Amniotic stem cell (primary cell): ENCODE measurements at regions not wholly inside any gene's neighbourhood (a gene's known extent, or its start where the extent isn't known, plus 50 kb on each side); places are given as distances from the start of the nearest gene placed in this dataset.

ENCODE experiments used
- DNase-seq: peaks from one replicate; lab custom pipeline; 2025; lab: John Stamatoyannopoulos, UW

DNA sequence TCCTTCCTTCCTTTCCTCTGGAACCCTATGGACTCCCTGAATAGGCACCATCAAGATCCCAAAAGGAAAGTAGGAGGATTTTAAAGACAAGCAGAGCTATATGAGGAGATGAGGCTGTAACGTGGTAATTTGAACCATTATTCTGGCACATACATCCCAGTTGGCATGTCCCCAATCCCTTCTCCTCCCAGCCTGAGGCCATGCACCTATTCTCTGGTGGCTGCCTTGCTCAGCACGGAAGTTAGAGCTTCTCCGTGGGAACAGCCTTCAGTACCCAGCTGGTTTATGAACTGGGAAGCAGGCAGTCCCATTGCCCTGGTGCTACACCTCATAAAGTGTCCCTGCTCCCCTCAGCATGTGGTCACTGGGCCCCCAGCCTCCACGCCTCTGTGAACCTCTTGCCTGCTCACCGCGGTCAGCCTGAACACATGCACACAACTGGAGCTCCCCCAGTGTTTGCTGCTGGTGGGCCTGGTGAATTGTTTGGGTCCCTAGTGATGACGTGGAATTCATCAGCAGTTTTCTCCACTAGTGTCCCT lies 139.9 kb upstream of the PLET1 start:
- no peak for DNase-seq

DNA sequence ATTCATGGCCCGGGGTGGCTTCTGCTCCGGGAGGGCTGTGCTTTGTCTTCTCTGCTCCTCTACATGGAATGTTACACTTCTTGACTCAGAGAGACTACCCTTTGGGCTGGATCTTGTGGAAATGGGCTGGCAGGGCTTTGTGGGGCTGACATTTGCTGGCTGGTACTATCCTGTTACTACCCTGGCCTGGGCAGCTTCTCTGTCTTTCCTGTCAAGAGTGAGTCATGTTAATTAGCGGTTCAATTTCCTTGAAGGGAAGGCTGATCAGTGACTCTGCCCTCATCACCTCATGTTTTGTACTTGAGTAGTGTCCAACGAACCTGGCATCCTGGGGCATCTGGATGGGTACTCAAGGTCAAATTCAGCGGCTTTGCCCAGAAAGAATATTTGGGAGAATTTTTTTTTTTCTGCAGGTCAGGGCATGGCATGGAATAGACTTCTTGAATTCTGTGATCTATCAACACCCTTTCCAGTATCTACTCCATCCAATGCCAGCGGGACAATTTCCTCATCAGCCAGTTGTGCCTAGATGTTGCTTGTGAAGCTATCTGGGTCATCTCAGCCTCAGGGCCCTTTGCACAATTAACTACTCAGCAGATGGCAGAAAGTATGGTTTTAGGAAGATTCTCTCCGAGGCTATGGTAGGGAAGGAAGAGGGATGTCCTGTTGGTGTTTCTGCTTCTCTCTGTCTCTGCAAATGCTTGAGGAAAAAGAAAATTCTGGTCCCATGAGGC lies 140.5 kb upstream of the PLET1 start:
- DNase-seq: no peak

- no peak for DNase-seq
These were observed 142.8 kb upstream of the PLET1 start for GRCh38 chr11:112403432-112403831.

DNA sequence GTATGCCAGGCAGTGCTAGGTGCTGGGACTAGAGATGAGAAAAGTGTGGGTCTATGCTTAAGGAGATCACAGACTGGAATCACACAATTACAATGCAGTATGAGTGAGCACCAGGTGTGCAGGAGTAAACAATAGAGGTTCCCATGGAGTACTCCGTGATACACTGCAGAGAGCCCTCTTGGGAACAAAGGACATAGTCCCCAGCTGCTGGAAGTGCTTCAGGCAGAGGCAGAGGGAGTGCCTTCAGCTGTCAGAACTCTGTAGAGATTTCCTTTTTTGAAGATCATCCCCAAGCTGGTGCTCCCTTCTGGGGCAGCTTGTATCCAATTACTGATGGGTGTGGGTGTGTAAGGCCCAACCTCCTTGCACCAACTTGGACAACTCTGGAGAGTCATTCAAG lies 143.5 kb upstream of the PLET1 start:
- DNase-seq: no peak

DNA sequence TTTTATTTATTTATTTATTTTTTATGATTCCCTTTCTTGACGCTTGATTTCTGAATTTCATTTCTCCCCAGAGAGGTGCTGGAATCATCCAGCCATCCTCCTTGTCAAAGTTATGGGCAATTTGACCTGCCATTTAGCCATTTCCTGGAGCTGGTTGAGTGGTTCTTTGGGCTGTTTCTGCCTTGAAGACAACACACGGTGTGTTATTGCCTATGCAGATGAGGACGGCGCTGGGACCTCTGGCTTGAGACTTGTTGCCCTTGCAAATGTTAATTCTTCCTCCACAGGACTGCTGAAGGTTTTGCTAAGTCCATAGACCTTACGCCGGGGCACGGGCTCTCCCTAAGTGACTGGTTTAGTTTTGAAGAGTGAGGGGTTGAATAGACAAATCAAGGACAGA lies 147.9 kb upstream of the PLET1 start:
- DNase-seq: no peak

DNA sequence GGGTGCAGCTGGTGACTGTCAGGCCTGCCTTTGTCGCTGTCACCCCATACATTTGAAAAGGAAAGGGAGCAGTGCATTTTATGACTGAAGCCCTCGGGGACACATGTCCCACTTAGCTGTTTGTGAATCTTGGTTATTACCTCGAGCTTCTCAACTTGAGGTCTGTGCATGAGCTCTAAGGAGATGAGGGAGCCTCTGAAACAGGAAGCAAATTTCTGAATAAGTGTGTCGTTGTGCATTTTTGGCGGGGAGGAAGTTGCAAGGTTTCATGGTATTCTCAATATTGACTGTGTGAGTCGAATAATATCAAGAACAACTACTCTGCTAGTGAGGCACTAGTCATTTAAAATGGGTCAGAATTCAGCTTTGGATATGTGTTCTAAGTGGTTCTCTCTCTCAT lies 149.7 kb upstream of the PLET1 start:
- no peak for DNase-seq

GRCh38 chr11:112412383-112412782 lies 151.7 kb upstream of the PLET1 start:
- no peak for DNase-seq

GRCh38 chr11:112417339-112417738 lies 156.7 kb upstream of the PLET1 start:
- DNase-seq: no peak

DNA sequence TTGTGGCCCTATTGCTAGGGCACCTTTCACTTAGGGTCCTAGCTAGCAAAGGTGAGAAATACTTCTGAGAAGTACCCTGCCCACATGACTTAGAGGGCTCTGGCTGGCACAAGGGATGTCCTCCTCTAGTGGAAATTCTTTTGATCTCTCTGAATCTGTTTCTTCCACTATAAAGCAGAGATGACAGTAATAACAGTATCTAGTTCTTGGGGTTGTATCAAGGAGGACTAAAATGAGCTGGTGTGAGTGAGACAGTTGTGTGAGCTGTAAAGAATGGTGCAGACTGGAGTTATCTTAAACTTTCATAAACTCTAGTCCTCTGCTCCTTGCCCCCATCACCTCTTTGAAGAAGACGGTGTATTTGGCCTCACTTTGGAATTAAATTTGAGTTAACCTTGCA lies 157.8 kb upstream of the PLET1 start:
- no peak for DNase-seq

- DNase-seq: no peak
These were observed 161.2 kb upstream of the PLET1 start for GRCh38 chr11:112421879-112422278.

DNA sequence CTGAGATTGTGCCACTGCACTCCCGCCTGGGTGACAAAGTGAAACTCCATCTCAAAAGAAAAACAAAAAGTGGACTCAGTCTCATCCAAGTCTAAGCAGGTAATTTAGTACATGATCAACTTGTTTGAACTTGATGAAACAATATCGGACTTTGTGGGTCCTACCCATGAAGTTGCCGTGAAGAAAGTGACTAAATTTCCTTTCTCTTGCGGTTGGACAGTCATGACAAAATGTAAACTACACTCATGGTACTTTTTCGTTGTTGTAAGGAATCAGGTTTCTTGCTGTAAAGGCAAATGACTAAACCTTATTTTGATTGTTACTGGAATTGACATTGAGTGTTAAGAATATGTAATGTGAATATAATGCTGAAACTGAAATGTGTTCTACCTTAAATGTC lies 164.5 kb upstream of the PLET1 start:
- DNase-seq: no peak

DNA sequence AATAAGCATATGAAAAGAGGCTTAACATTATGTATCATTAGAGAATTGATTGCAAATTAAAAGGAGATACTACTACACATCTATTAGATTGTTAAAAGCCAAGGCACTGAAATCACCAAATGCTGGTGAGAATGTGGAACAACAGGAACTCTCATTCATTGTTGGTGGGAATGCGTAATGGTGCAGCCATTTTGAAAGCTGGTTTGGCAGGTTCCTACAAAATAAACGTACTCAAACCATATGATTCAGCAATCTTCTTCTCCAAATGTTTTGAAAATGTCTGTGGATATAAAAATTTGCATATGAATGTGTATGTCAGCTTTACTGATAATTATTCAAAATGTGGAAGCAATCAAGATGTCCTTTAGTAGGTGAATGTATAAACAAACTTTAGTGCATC lies 176.4 kb upstream of the PLET1 start:
- no peak for DNase-seq

DNA sequence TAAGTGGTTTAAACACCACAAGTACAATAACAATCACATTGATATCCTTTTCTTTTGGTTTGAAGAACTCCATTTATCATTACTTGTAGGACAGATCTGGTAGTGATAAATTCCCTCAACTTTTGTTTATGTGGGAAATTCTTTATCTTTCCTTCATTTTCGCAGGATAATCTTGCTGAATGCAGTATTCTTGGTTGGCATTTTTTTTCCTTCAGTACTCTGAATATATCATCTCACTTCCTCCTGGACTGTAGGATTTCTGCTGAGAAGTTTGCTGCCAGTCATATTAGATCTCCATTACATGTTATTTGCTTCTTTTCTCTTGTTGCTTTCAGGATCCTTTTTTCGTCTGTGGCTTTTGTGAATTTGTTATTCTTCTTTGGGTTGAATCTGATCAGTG lies 179.0 kb upstream of the PLET1 start:
- DNase-seq: no peak

DNA sequence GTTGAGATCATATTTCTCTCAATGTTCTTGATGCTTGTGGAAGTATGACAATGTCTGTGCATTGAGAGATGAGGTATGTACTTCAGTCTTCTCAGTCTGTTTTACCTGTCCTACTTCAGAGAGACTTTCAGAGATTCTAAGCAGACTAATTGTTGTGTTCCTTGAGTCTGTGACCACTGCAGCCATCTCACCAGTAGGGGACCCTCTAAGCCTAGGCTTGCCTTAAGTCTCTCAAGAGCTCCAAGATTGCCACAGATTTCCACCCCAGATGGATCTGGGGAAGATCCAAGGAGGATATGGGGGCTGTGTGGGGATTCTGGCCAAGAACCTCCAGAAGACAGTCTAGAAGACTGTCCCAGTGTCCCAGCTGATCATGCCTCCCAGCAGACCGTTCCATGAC lies 179.9 kb upstream of the PLET1 start:
- DNase-seq: no peak

DNA sequence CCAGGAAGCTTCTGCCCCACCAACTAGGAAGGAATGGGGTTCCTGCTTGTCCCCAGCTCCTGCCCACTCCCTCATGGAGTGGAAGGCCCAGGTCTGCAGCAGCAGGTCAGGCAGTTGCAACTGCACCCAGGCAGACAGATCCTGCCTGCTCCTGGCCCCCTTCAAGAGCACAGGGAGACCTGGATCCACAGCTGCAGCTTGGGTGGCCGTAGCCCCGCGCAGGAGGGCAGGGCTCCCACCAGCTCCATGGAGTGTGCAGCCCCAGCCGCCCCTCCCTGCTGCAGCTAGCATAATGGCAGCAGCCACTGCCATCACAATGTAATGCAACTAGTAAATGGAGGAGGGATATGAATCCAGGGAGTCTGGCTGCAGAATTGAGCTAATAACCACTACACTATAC lies 187.5 kb upstream of the PLET1 start:
- no peak for DNase-seq

DNA sequence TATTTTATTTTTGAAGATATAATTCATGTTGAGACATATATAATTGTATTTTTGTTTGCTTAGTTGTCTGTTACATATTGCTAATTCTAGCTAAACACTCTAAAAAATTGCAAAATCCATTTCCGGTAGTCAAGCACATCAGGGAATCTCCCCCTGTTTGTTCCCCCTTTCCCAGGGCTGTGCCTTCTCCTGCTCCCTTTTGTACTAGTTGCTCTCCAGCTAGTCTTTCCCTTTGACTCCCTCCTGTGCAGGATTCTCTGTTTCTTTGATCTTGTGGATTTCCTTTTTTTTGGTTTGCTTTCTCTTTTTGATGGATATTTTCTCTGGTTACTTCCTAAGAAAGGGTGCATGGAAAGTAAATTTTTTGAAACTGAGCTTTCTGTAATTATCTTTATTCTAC lies 188.1 kb upstream of the PLET1 start:
- no peak for DNase-seq

DNA sequence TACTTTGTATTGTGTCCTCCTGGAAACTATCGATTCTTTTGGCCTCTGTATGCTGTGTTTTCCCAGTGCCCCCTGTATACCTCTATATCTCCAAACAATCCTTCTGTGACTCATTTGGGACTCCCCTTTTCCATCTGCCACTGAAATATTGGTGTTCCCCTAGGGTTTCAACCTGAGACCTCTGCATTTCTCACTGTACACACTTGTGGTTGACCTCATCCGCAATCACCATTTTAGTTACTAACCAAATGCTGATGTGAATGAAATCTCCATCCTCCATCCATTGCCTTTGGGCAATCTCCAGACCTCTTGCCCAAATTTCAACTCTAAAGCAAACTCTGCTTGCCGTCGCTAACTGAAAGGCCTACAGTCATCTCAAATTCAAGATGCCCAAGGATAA lies 190.6 kb upstream of the PLET1 start:
- DNase-seq: no peak

DNA sequence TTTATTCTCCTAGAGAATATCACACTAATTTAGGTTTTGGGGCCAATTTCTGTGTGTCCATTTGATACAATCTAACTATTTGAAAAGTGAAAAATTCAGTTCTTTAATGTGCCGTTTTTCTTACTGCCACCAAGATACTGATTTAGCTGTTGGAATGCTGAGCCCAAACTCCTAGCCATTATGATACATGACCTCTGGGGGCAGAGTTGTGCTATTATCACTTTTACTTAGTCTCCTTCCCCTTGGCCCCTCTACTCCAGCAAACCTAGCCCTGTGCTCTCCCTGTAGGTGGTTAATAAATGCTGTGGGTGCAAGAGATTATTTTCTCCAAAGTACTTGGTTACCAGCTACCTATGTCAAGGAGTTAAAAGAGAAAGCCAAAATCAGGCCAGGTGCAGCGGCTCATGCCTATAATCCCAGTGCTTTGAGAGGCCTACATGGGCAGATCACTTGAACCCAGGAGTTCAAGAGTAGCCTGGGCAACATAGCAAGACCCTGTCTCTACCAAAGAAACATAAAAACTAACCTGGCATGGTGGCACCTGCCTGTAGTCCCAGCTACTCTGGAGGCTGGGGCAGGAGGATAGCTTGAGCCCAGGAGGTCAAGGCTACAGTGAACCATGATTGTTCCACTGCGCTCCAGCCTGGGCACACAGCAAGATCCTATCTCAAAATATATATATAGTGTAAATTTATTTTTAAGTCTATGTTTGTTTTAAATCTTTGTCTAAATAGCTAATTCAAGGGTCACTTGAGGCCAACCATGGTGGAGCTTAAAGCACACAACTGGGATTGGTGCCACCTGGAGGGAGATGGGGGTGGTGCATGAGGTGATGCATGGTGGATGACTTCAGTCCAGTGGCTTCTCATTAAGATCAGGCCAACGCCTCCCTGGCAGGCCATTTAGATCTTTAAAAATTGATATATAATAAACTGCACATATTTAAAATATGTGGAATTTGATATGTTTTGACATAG lies 193.2 kb upstream of the PLET1 start:
- no peak for DNase-seq

- no peak for DNase-seq
These were observed 194.2 kb upstream of the PLET1 start for GRCh38 chr11:112454841-112455240.

DNA sequence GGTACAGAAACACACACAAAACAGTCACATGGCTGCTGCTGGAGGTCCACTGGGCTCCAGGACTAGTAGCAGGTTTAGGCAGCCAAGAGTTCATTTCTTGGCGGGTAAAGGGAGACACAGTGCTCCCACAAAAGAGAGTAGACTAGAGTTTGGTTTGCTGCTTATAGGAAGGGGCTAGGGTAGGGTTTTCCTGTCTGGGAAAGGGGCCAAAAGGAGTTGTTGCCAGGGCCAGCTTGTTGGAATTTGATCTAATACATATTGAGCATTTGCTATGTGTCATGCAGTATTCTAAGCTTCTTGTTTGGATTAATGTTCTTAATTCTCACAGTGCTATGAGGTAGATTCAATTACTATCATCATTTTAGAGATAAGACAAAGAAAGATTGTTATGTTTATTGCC lies 195.1 kb upstream of the PLET1 start:
- no peak for DNase-seq

GRCh38 chr11:112457532-112457931 lies 196.9 kb upstream of the PLET1 start:
- no peak for DNase-seq

DNA sequence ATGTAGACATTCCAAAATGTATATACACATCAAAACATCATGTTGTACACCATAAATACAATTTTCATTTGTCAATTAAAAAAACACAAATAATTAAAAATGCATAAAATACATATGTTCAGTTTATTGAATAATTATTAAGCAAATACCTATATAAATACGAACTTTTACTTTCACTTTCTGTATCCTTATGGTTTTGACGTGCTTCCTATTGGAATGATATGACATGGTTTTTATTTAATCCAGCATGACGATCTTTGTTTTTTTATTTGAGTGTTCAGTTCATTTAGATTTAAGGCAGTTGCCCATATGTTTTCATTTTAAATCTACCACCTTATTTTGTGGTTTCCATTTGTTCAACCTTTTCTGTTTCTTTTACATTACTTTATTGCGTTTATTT lies 198.3 kb upstream of the PLET1 start:
- DNase-seq: no peak

DNA sequence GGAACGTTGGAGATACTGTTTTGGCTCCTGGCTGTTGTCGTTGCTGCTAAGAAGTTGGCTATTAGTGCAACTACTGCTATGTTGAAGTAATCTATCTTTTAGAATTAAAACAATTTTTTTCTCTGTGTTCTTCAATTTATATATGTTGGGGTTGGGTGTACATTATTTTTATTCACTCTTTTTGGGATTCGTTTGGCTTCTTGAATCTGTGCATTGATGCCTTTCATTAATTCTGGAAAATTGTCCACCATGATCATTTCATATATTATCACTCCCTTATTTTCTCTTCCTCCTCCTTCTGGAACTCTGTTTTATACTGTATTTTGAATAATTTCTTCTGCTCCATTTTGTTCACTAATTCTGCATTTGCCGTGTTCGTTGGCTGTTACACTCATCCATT lies 199.5 kb upstream of the PLET1 start:
- no peak for DNase-seq
